HG02623 (cell line): ENCODE measurements at regions not wholly inside any gene's neighbourhood (a gene's known extent, or its start where the extent isn't known, plus 50 kb on each side); places are given as distances from the start of the nearest gene placed in this dataset.

Experiments
- ATAC-seq: cut with Tn5 transposase; IDR thresholded peaks from one replicate; pipeline ENCODE4 v1.9.1; 2021; ENCODE audit warnings: moderate library complexity; ENCODE audit not compliant: unreplicated experiment

- ATAC-seq: no peak
Measured at GRCh38 chr13:72181661-72182060, 314.7 kb upstream of the DACH1 start.

GRCh38 chr13:72180253-72180952, 313.4 kb upstream of the DACH1 start:
- no peak for ATAC-seq

GRCh38 chr13:72174549-72174948, 307.5 kb upstream of the DACH1 start:
- ATAC-seq: no peak

GRCh38 chr13:72170571-72170970, 303.6 kb upstream of the DACH1 start:
- ATAC-seq: no peak

- ATAC-seq: no peak
Measured at GRCh38 chr13:72168126-72168855, 301.3 kb upstream of the DACH1 start.

GRCh38 chr13:72166102-72166650, 299.2 kb upstream of the DACH1 start:
- ATAC-seq: no peak

- ATAC-seq: no peak
Measured at GRCh38 chr13:72165276-72165675, 298.3 kb upstream of the DACH1 start.

- no peak for ATAC-seq
Measured at GRCh38 chr13:72164811-72165210, 297.8 kb upstream of the DACH1 start.

GRCh38 chr13:72163678-72164077, 296.7 kb upstream of the DACH1 start:
- no peak for ATAC-seq

- ATAC-seq: no peak
Measured at GRCh38 chr13:72160977-72161376, 294.0 kb upstream of the DACH1 start.

- ATAC-seq: no peak
Measured at GRCh38 chr13:72156760-72157159, 289.8 kb upstream of the DACH1 start.

- ATAC-seq: no peak
Measured at GRCh38 chr13:72153272-72153671, 286.3 kb upstream of the DACH1 start.

GRCh38 chr13:72151241-72151640, 284.2 kb upstream of the DACH1 start:
- ATAC-seq: no peak

GRCh38 chr13:72150502-72150901, 283.5 kb upstream of the DACH1 start:
- ATAC-seq: no peak

- ATAC-seq: no peak
Measured at GRCh38 chr13:72149701-72150100, 282.7 kb upstream of the DACH1 start.

- ATAC-seq: no peak
Measured at GRCh38 chr13:72146816-72147215, 279.8 kb upstream of the DACH1 start.

- ATAC-seq: no peak
Measured at GRCh38 chr13:72145383-72145782, 278.4 kb upstream of the DACH1 start.

- no peak for ATAC-seq
Measured at GRCh38 chr13:72144636-72145035, 277.6 kb upstream of the DACH1 start.

- ATAC-seq: no peak
Measured at GRCh38 chr13:72141855-72142519, 275.0 kb upstream of the DACH1 start.

GRCh38 chr13:72139192-72139591, 272.2 kb upstream of the DACH1 start:
- ATAC-seq: no peak

- no peak for ATAC-seq
Measured at GRCh38 chr13:72132075-72132474, 265.1 kb upstream of the DACH1 start.

- no peak for ATAC-seq
Measured at GRCh38 chr13:72129117-72129516, 262.1 kb upstream of the DACH1 start.
